ENCODE measurements at regions not wholly inside any gene's neighbourhood (a gene's known extent, or its start where the extent isn't known, plus 50 kb on each side); places are given as distances from the start of the nearest gene placed in this dataset.
"Not testable (repeated sequence)": the region's sequence is repeated elsewhere in the genome, so short reads cannot be mapped to it uniquely, and the experiment has no call there.

DNA sequence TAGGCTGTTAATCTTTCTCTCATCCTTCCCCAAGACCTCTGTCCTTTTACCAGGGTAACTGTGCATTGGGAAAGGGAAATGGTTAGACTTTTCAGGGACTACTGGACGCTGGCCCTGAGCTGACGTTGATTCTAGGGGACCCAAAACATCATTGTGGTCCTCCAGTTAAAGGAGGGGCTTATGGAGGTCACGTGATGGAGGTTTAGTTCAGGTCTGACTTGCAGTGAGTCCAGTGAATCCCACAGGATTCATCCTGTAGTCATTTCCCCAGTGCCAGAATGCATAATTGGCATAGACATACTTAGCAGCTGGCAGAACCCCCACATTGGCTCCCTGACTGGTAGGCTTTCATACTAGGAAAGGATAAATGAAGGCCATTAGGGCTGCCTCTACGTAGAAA, 246.3 kb downstream of the KCNE4 start:
- FAIRE-seq = not testable (repeated sequence)

DNA sequence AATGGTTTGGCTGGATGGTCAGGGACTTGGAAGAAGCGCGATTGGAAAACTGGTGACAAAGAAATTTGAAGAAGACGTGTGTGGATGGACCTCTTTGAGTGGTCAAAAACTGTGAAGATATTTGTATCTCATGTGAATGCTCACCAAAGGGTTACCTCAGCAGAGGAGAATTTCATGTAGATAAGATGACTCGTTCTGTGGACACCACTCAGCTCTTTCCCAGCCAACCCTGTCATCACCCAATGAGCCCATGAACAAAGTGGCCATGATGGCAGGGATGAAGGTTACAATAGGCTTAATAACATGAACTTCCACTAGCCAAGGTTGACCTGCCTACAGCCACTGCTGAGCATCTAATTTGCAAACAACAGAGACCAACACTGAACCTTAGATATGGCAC, 248.3 kb downstream of the KCNE4 start:
- no peak for FAIRE-seq

DNA sequence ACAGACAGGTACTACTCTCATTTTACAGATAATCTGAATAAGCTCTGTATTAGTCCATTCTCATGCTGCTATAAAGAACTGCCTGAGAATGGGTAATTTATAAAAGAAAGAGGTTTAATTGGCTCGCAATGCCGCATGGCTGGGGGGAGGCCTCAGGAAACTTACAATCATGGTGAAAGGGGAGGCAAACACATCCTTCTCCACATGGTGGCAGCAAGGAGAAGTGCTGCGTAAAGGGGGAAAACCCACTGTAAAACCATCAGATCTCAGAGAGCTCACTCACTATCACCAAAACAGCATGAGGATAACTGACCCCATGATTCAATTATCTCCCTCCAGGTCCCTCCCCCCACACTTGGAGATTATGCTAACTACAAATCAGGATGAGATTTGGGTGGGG, 254.4 kb downstream of the KCNE4 start:
- FAIRE-seq = no peak

- FAIRE-seq = no peak
Measured at GRCh38 chr2:223311889-223312680, 260.1 kb downstream of the KCNE4 start.

GRCh38 chr2:223313101-223313500, 261.1 kb downstream of the KCNE4 start:
- FAIRE-seq = no peak

GRCh38 chr2:223314811-223315210, 262.8 kb downstream of the KCNE4 start:
- FAIRE-seq = no peak

- no peak for FAIRE-seq
Measured at GRCh38 chr2:223315813-223316212, 263.8 kb downstream of the KCNE4 start.

DNA sequence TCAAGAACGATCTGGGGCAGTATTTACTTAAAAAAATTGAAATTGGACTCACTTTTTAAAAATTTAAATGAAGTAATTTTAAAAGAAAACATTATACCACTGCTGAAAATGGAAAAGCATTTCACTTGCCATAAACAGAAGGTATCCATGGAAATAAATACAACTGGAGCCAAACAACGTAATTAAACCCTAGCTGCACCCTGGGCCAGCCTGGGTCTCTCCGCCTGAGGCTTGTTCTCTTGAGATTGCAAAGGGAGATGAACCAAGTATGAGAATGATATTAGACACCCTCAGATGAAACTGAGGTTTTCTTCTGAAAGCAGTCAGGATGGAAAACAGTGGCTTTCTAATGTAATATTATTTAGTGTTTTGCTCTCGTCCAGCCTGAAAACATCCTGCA, 264.4 kb downstream of the KCNE4 start:
- no peak for FAIRE-seq

DNA sequence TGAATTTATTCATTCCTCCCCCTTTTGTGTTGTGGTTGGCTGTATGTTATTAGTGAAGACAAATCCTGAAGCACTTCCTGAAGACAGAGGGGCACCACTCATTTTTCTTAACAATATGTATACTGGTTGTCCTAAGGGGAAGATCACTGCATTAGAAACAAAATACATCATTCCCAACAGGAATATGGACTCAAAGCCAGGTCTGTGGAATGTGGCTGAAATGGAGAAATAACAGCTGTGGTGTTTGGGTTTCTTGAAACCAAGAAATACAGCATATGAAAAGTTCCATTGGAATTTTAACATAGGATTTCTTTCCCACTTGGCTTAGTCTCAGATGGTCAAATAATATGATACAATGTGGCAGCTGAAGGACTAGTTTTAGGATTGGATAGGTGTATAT, 267.6 kb downstream of the KCNE4 start:
- no peak for FAIRE-seq

GRCh38 chr2:223324402-223324801, 272.4 kb downstream of the KCNE4 start:
- no peak for FAIRE-seq

DNA sequence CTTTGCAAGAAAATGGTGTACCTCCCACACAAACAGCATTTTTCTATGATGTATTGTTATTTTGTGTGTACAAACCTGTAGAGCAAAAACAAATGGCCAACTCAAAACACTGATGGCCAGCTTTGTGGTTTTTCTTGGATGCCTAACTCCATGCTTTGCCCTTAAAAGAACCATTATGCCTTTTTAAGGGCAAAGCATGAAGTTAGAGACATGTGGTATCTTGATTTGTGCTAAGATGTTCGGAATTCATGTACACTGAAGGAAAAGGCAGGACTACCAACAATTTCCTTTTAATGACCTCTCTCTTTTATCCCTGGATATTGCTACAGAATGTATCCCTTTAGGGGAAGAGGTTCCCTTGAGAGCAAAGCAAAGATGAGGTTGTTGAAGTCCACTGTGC, 273.6 kb downstream of the SCG2 start:
- FAIRE-seq = no peak

DNA sequence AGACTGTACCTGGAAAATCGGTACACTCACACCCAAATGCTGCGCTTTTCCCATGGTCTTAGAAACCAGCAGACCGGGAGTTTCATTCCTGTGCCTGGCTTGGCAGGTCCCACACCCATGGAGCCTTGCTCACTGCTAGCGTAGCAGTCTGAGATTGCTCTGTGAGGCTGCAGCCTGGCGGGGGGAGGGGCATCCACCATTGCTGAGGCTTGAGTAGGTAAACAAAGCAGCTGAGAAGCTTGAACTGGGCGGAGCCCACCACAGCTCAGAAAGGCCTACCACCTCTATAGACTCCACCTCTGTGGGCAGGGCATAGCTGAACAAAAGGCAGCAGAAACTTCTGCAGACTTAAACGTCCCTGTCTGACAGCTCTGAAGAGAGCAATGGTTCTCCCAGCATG, 271.4 kb downstream of the SCG2 start:
- FAIRE-seq = not testable (repeated sequence)

GRCh38 chr2:223338016-223338415, 264.1 kb downstream of the SCG2 start:
- no peak for FAIRE-seq

DNA sequence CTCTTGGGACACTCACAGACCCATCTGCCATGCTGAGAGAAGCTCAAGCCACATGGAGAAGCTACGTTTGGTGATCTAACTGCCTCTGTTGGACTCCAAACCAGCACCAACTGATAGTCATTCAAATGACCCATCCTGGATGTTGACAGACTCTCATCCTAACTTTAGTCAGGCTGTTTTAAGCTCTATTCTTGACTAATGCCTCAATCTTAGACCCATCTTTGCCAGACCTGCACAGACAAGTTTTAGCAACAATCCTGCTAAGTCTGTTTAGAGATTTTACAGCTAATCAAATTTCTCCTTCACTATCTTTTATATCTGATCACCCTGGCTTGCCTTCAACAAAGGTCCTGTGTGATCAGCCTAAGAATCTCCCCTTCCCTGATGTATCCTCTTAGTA, 245.1 kb downstream of the SCG2 start:
- FAIRE-seq = no peak

DNA sequence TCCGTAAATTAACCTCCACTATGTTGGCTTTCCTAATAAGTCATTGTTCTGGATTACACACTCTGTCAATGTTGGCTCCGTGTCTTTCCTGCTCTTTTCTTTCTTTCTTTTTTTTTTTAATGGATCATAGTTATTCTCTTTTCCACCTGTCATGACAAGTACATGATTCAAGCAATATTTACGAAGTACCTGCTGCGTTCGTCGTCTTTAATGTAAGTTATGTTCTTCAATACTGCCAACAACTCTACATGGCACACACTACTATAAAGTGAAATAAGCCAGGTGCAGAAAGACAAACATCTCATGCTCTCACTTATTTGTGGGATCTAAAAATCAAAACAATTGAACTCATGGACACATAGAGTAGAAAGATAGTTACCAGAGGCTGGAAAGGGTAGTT, 239.1 kb downstream of the SCG2 start:
- no peak for FAIRE-seq

GRCh38 chr2:223365158-223365679, 236.9 kb downstream of the SCG2 start:
- FAIRE-seq = no peak

DNA sequence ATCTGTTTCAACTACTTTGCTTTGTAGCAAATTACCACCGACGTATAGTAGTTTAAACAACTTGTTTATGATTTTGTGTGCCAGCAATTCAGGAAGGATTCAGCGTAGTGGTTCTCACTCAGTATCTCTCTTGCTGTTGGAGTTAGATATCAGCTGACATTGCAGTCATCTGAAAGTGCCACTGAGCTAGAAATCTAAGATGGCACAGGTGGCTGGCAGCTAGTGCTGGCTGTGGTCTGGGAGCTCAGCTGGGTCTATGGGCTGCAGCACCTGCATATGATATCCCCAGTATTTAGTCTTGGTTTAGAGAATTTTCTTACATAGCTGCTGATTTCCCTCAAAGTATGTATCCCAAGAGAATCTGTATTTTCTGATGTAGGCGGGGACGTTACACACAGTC, 235.6 kb downstream of the SCG2 start:
- no peak for FAIRE-seq

DNA sequence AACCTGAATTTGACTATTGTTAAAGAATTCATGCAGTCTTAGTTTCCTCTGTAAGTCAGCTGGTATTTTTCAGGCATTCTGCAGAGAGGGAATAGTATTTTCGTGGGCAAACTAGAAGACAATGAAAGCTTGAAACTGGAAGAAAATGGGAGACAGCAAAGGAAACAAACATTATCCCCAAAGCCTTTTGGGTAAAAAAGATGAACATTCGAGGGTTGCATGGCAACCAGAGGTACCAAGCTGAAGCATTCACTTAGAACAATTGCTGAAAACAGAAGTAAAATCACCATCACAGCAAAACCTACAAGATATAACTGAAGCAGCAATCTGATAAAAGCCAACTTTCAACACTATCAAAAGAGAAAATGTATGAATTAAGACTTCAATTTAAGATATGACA, 233.7 kb downstream of the SCG2 start:
- FAIRE-seq = no peak

GRCh38 chr2:223369889-223370288, 232.3 kb downstream of the SCG2 start:
- FAIRE-seq = no peak

GRCh38 chr2:223383315-223383714, 218.8 kb downstream of the SCG2 start:
- no peak for FAIRE-seq

DNA sequence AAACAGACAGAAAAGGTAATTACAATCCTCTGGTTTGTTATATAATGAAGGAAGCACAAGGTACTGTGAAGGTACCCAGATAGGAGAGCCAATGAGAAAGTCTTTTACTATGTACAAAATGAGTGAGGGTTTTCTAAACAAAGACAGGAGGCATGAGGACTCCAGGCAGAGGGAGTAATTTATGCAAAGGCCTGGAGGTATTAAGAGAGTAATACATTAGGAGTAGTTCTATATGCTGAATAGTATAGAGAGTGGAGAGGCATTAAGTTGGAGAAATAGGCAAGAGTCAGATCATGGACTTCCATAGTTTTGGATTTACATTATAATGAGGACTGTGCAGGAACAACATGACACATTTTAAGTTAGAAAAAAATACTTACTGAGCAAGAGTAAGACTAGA, 216.0 kb downstream of the SCG2 start:
- FAIRE-seq = no peak

DNA sequence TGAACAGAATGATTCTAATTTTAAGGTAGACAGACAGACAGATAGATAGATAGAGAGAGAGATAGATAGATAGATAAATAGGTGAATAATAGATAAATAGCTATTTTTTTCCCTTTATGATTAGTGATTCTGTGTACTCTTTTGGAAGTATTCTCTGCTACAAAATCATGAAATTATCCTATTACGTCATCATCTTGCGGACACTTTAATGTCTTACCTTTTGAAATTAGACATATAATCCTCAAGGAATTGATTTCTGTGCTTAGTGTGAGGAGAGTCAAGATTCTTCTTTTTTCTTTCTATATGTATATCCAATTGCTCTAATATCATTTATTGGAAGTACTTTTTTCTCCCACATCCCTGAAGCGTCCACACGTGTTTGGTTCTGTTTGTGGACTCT, 215.2 kb downstream of the SCG2 start:
- no peak for FAIRE-seq

DNA sequence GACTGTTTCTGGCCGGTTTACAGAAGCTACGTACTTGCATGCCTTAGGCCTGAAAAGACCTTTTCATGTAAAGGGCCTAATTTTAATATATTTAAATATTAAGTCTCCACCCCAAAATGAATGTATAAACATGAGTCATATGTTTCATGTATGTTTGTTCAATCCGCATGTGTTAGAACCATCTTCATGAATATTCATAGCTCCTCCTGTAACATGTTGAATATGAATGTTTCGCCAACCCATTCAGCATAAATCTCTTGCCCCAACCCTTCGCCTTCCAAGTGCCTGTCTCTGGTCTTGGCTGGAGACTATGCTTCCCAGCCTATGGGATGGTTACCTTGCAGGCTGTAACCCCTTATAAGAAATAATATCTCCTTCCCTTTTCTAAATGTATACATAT, 212.5 kb downstream of the SCG2 start:
- no peak for FAIRE-seq

DNA sequence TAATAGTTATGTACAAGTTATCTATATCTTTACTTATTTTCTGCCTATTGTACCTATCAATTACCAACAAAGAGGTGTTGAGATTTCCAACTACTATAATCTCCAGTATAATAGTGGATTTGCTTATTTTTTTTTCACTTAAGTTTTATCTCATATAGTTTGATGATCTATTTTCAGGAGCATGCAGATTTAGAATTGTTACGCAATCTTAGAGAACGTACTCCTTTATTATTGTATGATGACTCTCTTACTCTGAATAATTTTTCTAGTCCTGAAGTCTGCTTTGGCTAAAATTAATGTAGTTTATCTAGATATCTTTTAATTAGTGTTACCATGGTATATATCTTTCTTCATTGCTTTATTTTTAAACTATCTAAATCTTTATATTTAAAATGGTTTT, 205.2 kb downstream of the SCG2 start:
- peak; percentile 40 for FAIRE-seq

GRCh38 chr2:223399357-223399957, 202.7 kb downstream of the SCG2 start:
- no peak for FAIRE-seq
